OCI-LY3 (cell line): ENCODE measurements at regions not wholly inside any gene's neighbourhood (a gene's known extent, or its start where the extent isn't known, plus 50 kb on each side); places are given as distances from the start of the nearest gene placed in this dataset.

Experiments used
- H2AFZ ChIP-seq: fragments of 200-600, 300-600 bp; shearing (Covaris generic); 2 replicates; pipeline ENCODE4 v1.6.0; 2014; ENCODE audit warnings: antibody characterized with exemption, low read depth, low read length
- H3K27ac ChIP-seq: fragments of 200-600, 300-600 bp; sonication (generic); 2 replicates; pipeline ENCODE4 v1.5.1; 2014; ENCODE audit warnings: mild to moderate bottlenecking, low read length, moderate library complexity, mixed read lengths
- H3K27me3 ChIP-seq: fragments of 200-600, 300-600 bp; sonication (generic); 2 replicates; pipeline ENCODE4 v1.6.1; 2014; ENCODE audit warnings: low read depth, low read length, mixed read lengths
- H3K36me3 ChIP-seq: fragments of 200-600, 300-600 bp; sonication (generic); replicated peaks from 2 replicates; pipeline ENCODE3; 2014; ENCODE audit warnings: low read depth, low read length, mixed read lengths
- H3K4me1 ChIP-seq: fragments of 300-600, 200-600 bp; sonication (generic); 2 replicates; pipeline ENCODE4 v1.6.1; 2014; ENCODE audit warnings: low read length, mixed read lengths
- H3K4me2 ChIP-seq: fragments of 200-600, 300-600 bp; sonication (generic); 2 replicates; pipeline ENCODE4 v1.6.1; 2014; ENCODE audit warnings: low read length, mixed read lengths
- H3K4me3 ChIP-seq: fragments of 300-600, 200-600 bp; sonication (generic); 2 replicates; pipeline ENCODE4 v1.5.1; 2014; ENCODE audit warnings: antibody characterized with exemption, mild to moderate bottlenecking, low read length, moderate library complexity
- H3K79me2 ChIP-seq: fragments of 300-600, 200-600 bp; shearing (Covaris generic); 2 replicates; pipeline ENCODE4 v1.6.1; 2014; ENCODE audit warnings: mild to moderate bottlenecking, low read length, mixed read lengths
- H3K9ac ChIP-seq: fragments of 300-600, 200-600 bp; shearing (Covaris generic); 2 replicates; pipeline ENCODE4 v1.6.0; 2014; ENCODE audit warnings: mild to moderate bottlenecking, low read length, moderate library complexity
- H3K9me3 ChIP-seq: fragments of 200-600, 300-600 bp; shearing (Covaris generic); 2 replicates; pipeline ENCODE4 v1.6.1; 2014; ENCODE audit warnings: low read length, mixed read lengths; ENCODE audit not compliant: insufficient read depth
- H4K20me1 ChIP-seq: fragments of 200-600, 300-600 bp; sonication (generic); 2 replicates; pipeline ENCODE4 v1.6.1; 2016; ENCODE audit warnings: low read length, mixed read lengths; ENCODE audit not compliant: insufficient read depth
- CTCF ChIP-seq: fragments of 200-600, 300-600 bp; sonication (generic); IDR thresholded peaks from 2 replicates; pipeline ENCODE4 v1.5.1; 2014; ENCODE audit warnings: antibody characterized with exemption, low read length, low read depth
- EZH2phosphoT487 ChIP-seq: fragments of 200-600 bp; shearing (Covaris generic); IDR thresholded peaks from 2 replicates; pipeline ENCODE4 v1.6.1; 2018; ENCODE audit warnings: antibody characterized with exemption, mixed run types, low read depth

GRCh38 chr3:30271781-30272180 is 334.6 kb upstream of the TGFBR2 start:
- Histone ChIP-seq H2AFZ (no peak overlapping the region), H3K9me3 (peaks cover 6% of the 10 kb centered on the region; the same call in 1 of the 2 replicates), H3K4me2 (no peak overlapping the region), H3K4me3 (no peak overlapping the region), H3K27me3 (0 out of 2 replicates have a peak, but pooled peaks cover 3% of the 10 kb centered on the region), H3K79me2 (no peaks in the 10 kb centered on the region), H3K9ac (no peak overlapping the region), H3K27ac (no peak overlapping the region), H3K4me1 (peaks cover 11% of the 10 kb centered on the region), H3K36me3 (no peaks in the 10 kb centered on the region), H4K20me1 (0 out of 2 replicates have a peak, but pooled peaks cover 4% of the 10 kb centered on the region)
- TF ChIP-seq EZH2phosphoT487 (no peak), CTCF (no peak)

GRCh38 chr3:30273304-30274072 is 332.9 kb upstream of the TGFBR2 start:
- Histone ChIP-seq H3K4me3 (no peak overlapping the region), H3K27ac (no peak overlapping the region), H3K4me1 (peaks cover 11% of the 10 kb centered on the region), H3K36me3 (peaks cover 6% of the 10 kb centered on the region), H3K27me3 (0 out of 2 replicates have a peak, but pooled peaks cover 3% of the 10 kb centered on the region), H3K9me3 (peaks cover 21% of the 10 kb centered on the region), H2AFZ (no peak overlapping the region), H3K9ac (no peak overlapping the region), H3K79me2 (no peaks in the 10 kb centered on the region), H3K4me2 (no peak overlapping the region), H4K20me1 (0 out of 2 replicates have a peak, but pooled peaks cover 4% of the 10 kb centered on the region)
- TF ChIP-seq EZH2phosphoT487 (no peak), CTCF (no peak)

- TF ChIP-seq CTCF (no peak), EZH2phosphoT487 (no peak)
- Histone ChIP-seq H3K9ac (no peak overlapping the region), H2AFZ (no peak overlapping the region), H3K4me3 (no peak overlapping the region), H4K20me1 (no peaks in the 10 kb centered on the region), H3K27me3 (no peaks in the 10 kb centered on the region), H3K4me1 (no peaks in the 10 kb centered on the region), H3K27ac (no peak overlapping the region), H3K36me3 (peaks cover 6% of the 10 kb centered on the region), H3K79me2 (no peaks in the 10 kb centered on the region), H3K4me2 (no peak overlapping the region), H3K9me3 (peaks cover 23% of the 10 kb centered on the region)
Observed at GRCh38 chr3:30277494-30277893, 328.9 kb upstream of the TGFBR2 start.

- Histone ChIP-seq H3K27ac (no peak overlapping the region), H3K27me3 (no peaks in the 10 kb centered on the region), H3K4me2 (no peak overlapping the region), H4K20me1 (no peaks in the 10 kb centered on the region), H3K9ac (no peak overlapping the region), H3K4me3 (no peak overlapping the region), H3K9me3 (peaks cover 19% of the 10 kb centered on the region), H3K79me2 (no peaks in the 10 kb centered on the region), H3K4me1 (peaks cover 7% of the 10 kb centered on the region), H2AFZ (no peak overlapping the region), H3K36me3 (peaks cover 6% of the 10 kb centered on the region)
- TF ChIP-seq EZH2phosphoT487 (no peak), CTCF (no peak)
Observed at GRCh38 chr3:30281526-30281925, 324.9 kb upstream of the TGFBR2 start.
